ENCODE measurements at regions not wholly inside any gene's neighbourhood (a gene's known extent, or its start where the extent isn't known, plus 50 kb on each side); places are given as distances from the start of the nearest gene placed in this dataset.

DNA sequence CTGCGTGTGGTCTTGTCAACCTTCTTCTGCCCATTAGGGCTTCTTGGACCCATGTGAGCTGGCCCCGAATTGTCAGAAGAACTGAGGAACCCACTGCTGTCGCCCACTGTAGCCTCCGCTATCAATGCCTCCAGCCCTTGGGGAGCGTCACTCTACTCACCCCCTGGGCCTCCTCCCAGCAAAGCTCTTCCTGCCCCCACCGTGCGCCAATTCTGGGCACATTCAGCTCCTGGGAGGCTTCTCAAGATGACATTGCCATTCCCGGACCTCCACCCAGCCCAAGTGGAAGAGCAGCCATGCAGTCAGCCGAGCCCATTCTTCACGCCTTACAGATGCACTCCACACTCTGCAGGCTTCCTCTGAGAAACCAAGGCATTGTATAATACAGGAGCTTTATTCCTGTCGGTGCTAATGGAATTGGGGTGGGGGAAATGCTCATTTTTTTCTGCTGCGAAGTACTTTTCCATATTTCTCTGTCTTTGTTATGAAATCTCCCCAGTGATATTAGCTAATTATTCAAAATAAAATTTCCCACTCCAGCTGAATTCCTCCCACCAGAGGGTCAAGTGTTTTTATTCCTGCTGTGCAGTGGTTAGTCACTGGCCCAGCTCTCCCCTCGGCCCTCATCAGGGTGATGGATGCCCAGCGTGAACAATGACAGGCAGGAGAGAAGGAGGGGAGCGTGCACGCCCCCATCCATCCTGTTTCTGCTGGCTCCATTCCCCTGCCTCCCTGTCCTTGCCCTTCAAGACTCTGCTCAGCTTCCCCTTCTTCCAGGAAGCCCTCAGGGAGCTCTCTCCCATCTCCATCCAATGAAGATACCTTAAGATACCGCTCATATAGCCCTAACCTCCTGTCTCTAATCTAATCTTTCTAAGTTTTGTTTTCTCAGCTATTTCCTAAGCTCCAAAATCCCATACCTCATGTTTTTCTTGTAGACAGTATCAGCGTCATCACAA is 87.7 kb downstream of the C16orf95 start:
- DNase-seq (ENCODE audit: low read depth): no peak

- DNase-seq (ENCODE audit: low read depth): no peak
These were observed 86.6 kb downstream of the C16orf95 start for GRCh38 chr16:87230571-87230970.

DNA sequence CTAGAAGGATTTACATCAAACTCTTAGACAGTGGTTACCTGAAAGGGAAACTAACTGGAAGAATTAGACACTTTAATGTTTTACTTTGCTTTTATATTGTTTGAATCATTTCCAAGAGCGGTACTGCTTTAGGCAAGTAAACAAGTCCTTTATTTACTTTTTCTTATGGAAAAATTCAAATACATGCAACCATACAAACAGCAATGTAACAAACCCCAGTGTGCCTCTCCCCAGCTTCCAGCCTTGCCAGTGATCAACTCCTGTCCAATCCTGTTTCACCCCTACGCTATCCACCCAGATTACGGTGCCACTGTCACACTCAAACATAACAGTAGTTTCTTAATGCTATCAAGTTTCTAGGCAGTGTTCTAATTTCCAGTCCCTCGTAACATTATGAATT is 85.9 kb downstream of the C16orf95 start:
- DNase-seq (ENCODE audit: low read depth): no peak

DNA sequence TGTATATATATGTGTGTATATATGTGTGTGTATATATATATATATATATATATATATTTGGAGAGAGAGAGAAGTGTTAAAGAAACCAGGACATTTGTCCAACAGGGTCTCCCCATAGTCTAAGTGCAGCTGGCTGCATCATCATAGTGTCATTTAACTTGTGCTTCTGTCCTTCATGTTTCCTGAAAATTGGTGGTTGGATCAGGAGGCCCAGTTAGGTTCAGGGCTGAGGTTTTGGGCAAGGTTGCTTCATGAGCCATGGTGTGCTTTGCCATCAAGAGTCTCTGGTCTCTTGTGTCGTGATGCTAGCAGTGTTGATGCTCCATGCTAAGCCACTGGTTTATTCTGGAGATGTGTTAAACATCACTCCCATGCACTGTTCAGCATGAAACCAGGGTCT is 85.3 kb downstream of the C16orf95 start:
- DNase-seq (ENCODE audit: low read depth): no peak

DNA sequence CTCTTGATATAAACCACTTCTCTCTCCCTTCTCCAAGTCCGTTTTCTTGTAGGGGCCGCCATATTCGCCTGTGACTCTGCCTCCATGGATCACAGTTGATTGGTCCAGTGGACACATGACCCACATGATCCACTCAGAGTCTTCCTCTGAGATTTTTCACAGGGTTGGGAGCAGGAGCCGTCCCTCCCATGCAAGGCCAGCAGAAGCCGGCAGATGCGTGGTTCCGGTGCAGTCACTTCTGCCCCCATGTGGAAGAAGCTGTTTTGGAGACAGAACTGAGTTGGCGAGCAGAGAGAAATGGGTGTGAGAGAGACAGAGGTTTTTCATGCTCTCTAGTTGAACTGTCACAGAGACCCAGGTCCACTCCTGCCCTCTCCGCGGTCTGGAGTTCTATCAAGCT is 83.3 kb downstream of the C16orf95 start:
- no peak for DNase-seq (ENCODE audit: low read depth)

- DNase-seq (ENCODE audit: low read depth): no peak
These were observed 82.6 kb downstream of the C16orf95 start for GRCh38 chr16:87234601-87235000.

DNA sequence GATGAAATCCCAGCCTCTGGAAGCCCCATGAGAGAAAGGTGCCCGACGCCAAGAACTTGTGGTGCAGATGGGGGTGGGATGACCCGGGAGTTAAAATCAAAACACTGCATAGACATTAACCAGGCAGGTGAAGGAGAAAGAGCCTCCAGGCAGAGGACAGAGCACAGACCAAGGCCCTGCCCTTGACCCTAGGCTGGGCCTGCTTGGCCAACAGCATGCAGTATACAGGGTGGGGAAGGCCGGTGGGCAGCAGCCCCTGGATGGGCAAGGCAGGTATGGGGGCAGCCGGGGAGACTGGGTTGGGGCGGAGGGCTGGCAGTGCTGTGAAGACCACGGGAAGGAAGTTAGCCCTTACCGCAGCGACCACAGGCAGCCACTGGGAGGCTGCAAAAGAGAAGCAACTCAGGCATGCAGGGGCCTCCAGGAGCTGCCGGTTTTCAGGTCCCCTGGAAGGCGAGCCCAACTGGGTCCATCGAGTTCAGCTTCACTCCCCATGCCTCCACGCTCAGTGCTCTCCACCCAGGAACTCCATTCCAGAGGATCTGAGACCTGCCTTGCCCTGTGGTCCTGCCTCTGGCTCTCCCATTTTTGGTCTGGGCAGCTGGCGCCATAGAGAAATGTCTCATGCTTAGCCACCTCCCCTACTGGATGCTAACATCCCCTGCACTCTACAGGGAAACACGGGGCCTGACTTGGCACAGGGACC is 81.2 kb downstream of the C16orf95 start:
- DNase-seq (ENCODE audit: low read depth): no peak

- no peak for DNase-seq (ENCODE audit: low read depth)
These were observed 80.6 kb downstream of the C16orf95 start for GRCh38 chr16:87236516-87237115.

- DNase-seq (ENCODE audit: low read depth): no peak
These were observed 78.9 kb downstream of the C16orf95 start for GRCh38 chr16:87238361-87238715.

DNA sequence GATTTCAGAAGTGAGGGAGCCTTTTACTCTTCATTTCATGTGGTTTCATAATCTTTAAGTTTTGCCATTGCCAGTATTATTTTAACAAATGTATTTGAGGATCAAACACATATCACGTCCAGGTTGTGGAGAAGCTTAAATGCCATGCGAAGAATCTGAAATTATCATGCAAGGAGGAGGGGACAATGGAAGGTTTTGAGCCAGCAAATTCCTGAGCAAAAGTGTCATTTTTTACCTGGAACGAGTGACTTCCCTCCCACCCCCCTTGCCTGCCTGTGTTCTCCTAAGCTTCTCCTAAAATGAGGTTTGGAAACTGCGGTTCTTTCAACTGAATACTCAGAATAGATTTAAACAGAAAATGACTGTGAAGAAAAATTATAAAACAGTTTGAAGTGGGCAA is 77.6 kb downstream of the C16orf95 start:
- DNase-seq (ENCODE audit: low read depth): no peak

DNA sequence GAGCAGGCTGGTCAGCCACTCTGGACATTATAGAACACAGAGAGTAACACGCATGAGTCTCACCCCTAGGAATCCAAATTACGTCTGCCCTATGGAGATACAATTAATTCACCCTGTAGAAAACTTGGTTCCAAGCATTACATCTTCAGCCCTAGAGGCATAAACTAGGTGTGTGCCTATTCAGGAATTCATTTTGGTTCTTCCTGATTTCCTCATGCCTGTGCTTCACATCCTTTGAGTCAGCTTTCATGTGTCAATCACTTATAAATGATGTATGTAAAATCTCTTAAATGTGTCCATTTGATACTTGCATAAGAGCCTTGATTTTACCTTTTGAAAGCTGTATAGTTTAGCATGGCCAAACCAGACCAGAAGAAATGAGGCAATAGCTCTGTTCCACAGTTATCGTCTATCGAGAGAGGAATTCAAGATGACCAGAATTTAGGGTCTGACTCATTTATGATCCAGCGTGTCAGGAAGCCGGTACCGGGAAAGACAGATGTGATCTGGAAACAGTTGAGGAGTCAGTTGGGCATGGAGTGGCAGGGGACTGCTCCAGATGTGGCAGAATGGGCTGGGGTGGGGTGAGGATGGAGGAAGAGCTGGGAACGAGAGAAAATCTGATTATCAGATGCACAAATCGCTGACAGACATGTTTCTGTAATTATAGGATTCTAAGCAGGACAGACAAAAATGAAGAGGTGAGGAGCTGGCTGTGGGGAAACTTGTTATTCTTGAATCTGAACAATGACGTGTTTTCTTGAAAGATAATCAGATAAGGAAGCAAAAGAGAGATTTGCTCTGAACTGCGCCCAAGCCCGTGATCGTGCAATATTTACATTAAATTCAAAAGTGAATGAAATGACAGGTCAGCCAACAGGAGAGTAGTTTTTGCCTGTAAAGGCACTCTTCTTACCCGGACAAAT is 76.7 kb downstream of the C16orf95 start:
- DNase-seq (ENCODE audit: low read depth): no peak

- no peak for DNase-seq (ENCODE audit: low read depth)
These were observed 75.9 kb downstream of the C16orf95 start for GRCh38 chr16:87241137-87241771.

GRCh38 chr16:87243478-87243877 is 73.7 kb downstream of the C16orf95 start:
- no peak for DNase-seq (ENCODE audit: low read depth)

GRCh38 chr16:87244636-87245197 is 72.5 kb downstream of the C16orf95 start:
- DNase-seq (ENCODE audit: low read depth): no peak

- no peak for DNase-seq (ENCODE audit: low read depth)
These were observed 71.7 kb downstream of the C16orf95 start for GRCh38 chr16:87245511-87245910.

DNA sequence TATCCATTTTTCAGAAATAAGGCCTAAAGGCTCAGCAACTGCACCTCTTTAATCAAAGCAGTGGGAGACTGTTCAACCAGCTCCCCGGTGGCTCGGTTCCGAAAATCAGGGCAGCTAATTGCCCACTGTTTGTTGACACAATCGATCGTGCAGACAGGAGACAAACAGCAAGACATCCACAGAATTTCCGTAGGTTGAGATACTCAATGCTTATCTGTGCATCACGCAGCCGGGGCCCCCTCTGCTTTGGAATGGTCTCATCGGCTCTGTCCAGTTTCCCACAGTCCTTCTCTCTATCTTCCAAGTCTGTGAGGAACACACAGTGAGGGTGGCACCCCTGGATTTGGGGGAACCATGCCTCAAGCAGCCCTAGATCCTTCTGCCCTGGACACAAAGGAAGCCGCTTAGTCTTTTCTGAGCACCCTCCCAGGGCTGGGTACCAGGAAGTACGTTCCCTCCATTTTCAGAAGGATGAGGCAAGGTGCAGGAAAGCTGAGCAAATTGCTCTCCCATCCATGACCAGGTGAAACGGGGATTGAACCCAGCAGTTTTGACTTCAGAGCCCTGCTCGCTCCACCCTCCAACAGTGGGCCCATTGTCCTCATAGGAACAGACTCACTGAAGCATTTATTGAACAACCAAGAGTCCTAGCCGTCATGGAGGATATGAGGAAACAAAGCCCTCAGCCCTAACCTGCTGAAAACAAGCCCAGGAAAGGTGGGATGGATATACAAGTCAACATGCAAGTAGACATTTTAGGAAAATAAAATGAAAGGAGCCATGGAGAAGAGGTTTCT is 70.7 kb downstream of the C16orf95 start:
- DNase-seq (ENCODE audit: low read depth): no peak

DNA sequence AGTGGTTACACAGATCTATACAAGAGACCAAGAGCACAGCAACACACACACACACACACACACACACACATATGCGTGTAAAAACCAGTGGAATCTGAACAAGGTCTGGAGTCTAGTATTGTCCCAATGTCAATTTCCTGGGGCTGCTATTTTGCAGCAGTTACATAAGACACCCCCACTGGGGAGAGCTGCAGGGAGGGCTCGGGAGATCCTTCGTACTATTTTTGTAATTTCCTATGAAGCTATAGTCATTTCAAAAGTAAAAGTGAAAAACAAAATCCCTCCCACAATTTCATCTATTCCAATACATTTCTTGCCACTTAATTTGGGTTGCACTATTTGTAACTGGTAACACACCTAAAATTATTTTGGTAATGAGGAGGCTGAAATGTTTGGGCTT is 68.5 kb downstream of the C16orf95 start:
- DNase-seq (ENCODE audit: low read depth): no peak

DNA sequence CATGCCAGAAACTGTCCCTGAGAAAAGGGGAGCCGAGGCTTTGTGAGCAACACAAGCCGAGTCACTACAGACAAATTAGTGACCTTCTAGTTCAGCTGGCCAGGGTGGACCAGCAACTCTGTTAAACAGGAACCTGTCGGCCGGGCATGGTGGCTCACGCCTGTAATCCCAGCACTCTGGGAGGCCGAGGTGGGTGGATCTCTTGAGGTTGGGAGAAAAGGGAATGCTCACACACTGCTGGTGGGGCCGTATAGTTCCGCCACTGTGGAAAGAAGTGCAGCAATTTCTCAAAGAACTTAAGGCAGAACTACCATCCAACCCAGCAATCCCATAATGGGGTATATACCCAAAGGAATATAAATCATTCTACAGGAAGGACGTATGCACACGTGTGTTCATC is 67.8 kb downstream of the C16orf95 start:
- no peak for DNase-seq (ENCODE audit: low read depth)

GRCh38 chr16:87250431-87250960 is 66.7 kb downstream of the C16orf95 start:
- DNase-seq (ENCODE audit: low read depth): no peak
